ENCODE measurements at regions not wholly inside any gene's neighbourhood (a gene's known extent, or its start where the extent isn't known, plus 50 kb on each side); places are given as distances from the start of the nearest gene placed in this dataset.

DNA sequence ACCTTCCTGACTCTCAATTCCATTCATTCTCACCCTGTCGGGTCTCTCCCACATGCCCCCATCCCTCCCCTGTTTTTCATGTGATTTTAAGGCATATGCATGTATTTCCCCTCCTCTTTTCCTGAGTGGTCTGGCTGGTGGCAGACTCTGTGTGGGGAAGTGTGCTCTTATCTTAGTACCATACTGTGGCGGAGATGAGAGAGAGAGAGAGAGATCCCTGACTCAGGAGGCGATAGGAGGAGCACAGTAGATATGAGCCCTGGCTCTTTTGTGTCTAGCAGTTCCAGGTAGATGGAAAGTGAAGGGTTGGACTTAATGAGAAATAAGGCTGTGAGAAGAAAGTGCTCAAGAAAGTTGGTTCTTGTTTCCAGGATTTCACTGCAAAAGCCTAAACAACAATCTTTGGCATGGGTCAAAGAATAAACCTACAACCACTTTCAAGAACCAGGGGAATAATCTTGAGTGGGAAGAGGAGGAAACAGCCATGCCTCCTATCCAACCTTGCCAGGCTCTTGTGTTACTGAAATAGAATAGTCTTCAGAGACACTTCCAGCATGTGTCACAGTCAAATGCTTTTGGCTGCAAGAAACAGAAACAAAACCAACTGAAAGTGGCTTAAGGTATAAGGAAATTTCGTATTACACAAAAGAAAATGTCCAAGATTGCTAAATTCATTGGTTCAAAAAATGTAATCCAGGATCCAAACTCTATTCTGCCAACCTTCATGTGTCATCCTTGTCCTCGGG is 123.8 kb upstream of the MYLIP start (continued):
- TF ChIP-seq GATA3 (IDR thresholded peaks at IDR 0.05; ENCODE audit: borderline replicate concordance) (no peak), PHF8 (IDR thresholded peaks at IDR 0.05; ENCODE audit: borderline replicate concordance, low read depth) (no peak), NPAS2 (CRISPR knock-in tag; IDR thresholded peaks at IDR 0.05; ENCODE audit: borderline replicate concordance) (no peak), REST (IDR thresholded peaks at IDR 0.05) (no peak), EHF (CRISPR knock-in tag; IDR thresholded peaks at IDR 0.05) (no peak), RFX5 (IDR thresholded peaks at IDR 0.05) (no peak)

DNA sequence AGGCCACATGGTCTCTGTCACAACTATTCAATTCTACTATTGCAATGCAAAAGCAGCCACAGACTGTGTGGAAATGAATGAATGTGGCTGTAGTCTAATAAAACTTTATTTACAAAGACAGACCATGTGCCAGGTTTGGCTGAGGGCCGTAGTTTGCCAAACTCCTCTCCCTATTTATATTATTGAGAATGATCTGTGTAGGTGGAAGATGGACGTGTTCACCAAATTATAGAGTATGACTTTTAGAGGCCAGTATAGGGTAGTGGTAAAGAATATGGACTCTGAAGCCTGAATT is 125.7 kb upstream of the MYLIP start:
- ChIA-PET POLR2A (no interaction called here), CTCF (no interaction called here)
- Histone ChIP-seq H3K9me3 (no peaks in the 10 kb centered on the region), H3K27ac (no peak overlapping the region), H3K4me3 (no peak overlapping the region), H3K4me2 (no peak overlapping the region), H3K4me1 (no peaks in the 10 kb centered on the region)
- FAIRE-seq = no peak
- TF ChIP-seq JUN (IDR thresholded peaks at IDR 0.05) = no peak
- no peak for TF ChIP-seq EHF (CRISPR knock-in tag; IDR thresholded peaks at IDR 0.05)
- TF ChIP-seq HOXB5 (CRISPR knock-in tag; IDR thresholded peaks at IDR 0.05) = no peak
- TF ChIP-seq ZC3H11A (IDR thresholded peaks at IDR 0.05) = no peak
- no peak for TF ChIP-seq RCOR1 (IDR thresholded peaks at IDR 0.05; ENCODE audit: low read depth, low read length)
- no peak for TF ChIP-seq EHMT2 (IDR thresholded peaks at IDR 0.05; ENCODE audit: low read depth)
- no peak for TF ChIP-seq RFX5 (IDR thresholded peaks at IDR 0.05)
- no peak for TF ChIP-seq HDAC2 (IDR thresholded peaks at IDR 0.05)
- TF ChIP-seq POLR2AphosphoS2 (conservative IDR thresholded peaks at IDR 0.05; ENCODE audit: low read length) = no peak
- no peak for TF ChIP-seq SMC3 (IDR thresholded peaks at IDR 0.05)
- TF ChIP-seq CTCF (IDR thresholded peaks at IDR 0.05) = no peak
- no peak for TF ChIP-seq NPAS2 (CRISPR knock-in tag; IDR thresholded peaks at IDR 0.05; ENCODE audit: borderline replicate concordance)
- TF ChIP-seq CHD2 (IDR thresholded peaks at IDR 0.05; ENCODE audit: low read length, partially characterized antibody) = no peak
- TF ChIP-seq TFCP2L1 (CRISPR knock-in tag; IDR thresholded peaks at IDR 0.05) = no peak
- no peak for ATAC-seq
- no peak for DNase-seq (ENCODE audit: low read depth in 1 of 2, low spot score in 1 of 2)
- 30% methylated on average over 2 of the region's 2 CpGs for WGBS (ENCODE audit: missing lambda C conversion rate)

DNA sequence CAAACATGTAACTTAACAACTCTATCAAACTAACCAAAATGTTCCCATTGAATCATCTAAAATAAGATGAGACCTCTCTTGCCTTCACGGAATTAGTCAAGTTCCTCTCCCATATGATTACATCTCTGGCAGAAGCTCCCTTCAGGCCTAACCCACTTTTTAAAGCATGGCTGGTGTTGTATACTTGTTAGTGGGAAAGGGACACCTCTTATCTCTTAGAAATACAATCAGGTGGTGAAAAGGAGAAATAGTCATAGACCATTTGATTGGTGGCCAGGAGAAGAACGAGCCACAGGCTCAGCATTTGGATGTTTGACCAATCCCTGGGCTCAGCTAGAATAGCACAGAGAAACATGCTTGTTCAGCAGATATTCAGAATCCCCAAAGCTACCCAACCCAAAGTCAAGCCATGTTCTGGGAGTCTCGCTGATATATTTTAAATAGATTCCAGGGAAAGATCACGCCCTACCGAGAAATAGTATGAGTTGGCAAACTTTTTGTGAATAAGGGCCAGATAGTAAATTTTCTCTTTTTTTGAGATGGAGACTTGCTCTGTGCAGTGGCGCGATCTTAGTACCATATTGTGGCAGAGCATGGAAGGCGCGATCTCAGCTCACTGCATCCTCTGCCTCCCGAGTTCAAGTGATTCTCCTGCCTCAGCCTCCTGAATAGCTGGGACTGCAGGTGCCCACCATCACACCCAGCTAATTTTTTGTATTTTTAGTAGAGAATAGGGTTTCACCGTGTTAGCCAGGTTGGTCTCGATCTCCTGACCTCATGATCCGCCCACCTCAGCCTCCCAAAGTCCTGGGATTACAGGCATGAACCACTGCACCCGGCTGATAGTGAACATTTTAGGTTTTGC is 126.3 kb upstream of the MYLIP start:
- Histone ChIP-seq H3K4me3 (no peak overlapping the region), H3K4me2 (no peak overlapping the region), H3K9me3 (no peaks in the 10 kb centered on the region), H3K27ac (no peak overlapping the region), H3K4me1 (no peaks in the 10 kb centered on the region)
- POLR2A ChIA-PET = no interaction called here
- DNase-seq (ENCODE audit: low read depth in 1 of 2, low spot score in 1 of 2) (no peak), ATAC-seq (no peak), FAIRE-seq (no peak)
- CTCF ChIA-PET = interaction anchor here (0.6 kb wide), 1 partner anchor 1792 kb away, joined by 3 read pairs; no protein-coding TSS in a partner anchor
- 60% methylated on average over 11 of the region's 14 CpGs for WGBS (ENCODE audit: missing lambda C conversion rate)
- TF ChIP-seq SMC3 (IDR thresholded peaks at IDR 0.05) (no peak), REST (IDR thresholded peaks at IDR 0.05) (no peak), MAFK (IDR thresholded peaks at IDR 0.05; ENCODE audit: partially characterized antibody) (peak; percentile 22), CTCF (IDR thresholded peaks at IDR 0.05) (no peak)

All from A549 (cell line).